Limb (tissue), 2 donors: ENCODE measurements at regions not wholly inside any gene's neighbourhood (a gene's known extent, or its start where the extent isn't known, plus 50 kb on each side); places are given as distances from the start of the nearest gene placed in this dataset.

Source experiments
- DNase-seq, 2 donors: peaks; one replicate each; pipeline ENCODE4 v3.0.0-alpha.2; 2016; ENCODE audit errors: extremely low spot score in 2 of 2

DNA sequence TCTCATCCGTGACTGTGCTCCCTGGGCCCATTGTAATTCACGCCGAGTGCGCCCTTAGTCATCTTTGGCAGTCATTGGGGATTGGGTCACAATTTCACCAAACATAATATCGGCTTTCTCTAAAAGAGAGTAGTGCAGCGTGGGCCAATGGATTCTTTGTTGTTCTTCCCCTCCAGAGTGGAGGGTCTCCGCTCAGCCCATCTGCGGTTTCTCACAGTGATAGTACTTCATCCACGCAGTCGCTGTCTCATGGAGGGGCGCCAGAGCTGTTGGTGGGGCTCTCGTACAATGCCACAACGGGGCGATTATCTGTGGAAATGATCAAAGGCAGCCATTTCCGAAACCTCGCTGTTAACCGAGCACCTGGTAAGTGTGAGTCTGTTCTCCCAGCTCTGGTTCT lies 321.8 kb downstream of the SNAPC1 start:
- DNase-seq: no peak

DNA sequence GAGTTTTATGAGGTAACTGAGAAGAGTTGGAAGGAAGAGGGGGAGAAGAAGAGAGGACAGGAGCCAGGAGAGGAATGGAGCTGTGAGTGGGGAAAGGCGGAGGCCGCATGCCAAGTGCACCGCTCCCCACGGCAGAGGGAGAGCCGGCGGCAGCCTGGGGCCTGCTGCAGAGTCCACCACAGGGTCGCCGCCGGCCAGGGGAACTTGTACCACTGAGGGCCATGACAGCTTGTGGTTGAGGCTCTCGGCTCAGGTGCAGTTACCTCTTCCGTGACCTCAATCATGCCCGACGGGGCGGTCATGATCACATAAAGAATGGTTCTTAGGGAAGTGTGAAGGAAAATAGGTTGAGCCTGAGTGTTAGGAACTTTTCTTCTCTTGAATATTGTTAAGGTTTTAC lies 325.0 kb downstream of the SNAPC1 start:
- DNase-seq: no peak

GRCh38 chr14:62093736-62094135 lies 331.5 kb downstream of the SNAPC1 start:
- no peak for DNase-seq

- DNase-seq: no peak
Observed at GRCh38 chr14:62097072-62097471, 334.9 kb downstream of the SNAPC1 start.

DNA sequence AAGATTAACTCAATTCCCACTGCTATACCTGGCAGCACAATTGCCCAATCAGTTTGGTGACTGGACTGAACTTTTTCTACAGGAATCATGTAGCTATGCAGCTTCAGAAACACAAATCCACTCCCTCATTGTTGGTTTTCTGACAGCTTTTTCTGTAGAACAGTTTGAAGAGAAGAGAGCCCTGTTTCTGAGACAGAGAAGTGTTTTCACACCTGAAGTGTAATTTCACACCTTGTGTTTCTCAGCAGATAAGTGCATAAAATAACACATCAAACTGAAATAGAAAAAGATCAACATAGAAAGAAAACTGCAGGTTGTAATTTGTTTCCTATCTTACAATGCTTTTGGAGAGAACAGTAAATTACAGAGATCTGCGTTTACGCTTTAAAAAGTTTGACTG lies 335.6 kb downstream of the SNAPC1 start:
- DNase-seq: no peak

DNA sequence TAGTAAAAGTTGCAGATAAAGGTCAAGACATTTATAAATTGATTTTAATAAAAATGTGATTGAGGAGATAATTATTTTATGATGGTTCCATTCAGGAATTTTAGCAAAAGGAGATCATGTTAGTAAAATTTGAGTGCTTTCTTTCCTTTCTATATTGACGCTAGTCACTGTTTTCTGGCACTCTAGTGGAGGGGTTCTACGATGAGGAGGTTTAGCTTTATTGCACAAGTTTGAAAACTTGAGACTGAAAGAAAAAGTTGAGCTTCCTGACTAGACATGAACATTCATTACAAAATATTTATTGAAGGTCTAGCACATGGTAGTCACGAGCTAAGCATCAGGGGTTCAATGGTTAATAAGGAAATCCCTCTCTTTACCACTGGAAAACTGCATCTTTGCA lies 336.1 kb downstream of the SNAPC1 start:
- DNase-seq: no peak

GRCh38 chr14:62099091-62099490 lies 336.9 kb downstream of the SNAPC1 start:
- no peak for DNase-seq

GRCh38 chr14:62101189-62101588 lies 339.0 kb downstream of the SNAPC1 start:
- DNase-seq: no peak

GRCh38 chr14:62101673-62102348 lies 339.6 kb downstream of the SNAPC1 start:
- no peak for DNase-seq

DNA sequence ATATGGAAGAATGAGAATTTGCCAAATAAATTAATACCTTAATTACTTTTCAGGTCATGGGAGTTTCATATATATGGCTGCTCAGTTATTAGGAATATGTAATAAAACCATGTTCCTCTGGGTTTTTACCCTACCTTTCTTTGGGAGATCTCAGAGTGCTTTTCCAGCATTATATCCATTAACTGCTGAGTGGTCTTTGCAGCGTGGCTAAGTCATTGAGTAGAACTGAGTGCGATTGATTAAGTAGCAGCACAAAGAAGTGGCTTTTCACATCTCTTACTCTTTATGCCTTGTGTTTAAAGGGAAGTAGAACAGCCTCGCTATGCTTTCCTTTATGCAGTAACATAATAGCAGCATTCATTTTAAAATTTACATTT lies 340.1 kb downstream of the SNAPC1 start:
- no peak for DNase-seq

DNA sequence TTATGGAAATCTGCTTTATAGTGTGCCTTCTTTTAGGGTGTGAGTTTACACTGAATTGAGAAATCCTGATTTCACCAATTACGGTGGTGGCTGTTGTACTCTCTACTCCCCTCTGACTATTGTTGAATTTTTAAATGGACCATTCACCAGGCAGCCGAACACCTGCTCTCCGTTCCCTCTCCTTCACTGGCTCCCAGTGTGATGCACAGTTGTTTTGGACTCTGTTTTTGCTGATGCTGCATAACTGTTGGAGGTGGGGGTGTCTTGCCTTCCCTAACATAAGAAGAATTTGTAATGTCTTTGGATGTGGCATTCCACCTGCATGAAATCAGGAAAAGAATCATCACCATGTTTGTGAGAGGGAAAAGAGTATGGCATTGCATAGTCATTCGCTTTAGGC lies 341.2 kb downstream of the SNAPC1 start:
- DNase-seq: no peak

DNA sequence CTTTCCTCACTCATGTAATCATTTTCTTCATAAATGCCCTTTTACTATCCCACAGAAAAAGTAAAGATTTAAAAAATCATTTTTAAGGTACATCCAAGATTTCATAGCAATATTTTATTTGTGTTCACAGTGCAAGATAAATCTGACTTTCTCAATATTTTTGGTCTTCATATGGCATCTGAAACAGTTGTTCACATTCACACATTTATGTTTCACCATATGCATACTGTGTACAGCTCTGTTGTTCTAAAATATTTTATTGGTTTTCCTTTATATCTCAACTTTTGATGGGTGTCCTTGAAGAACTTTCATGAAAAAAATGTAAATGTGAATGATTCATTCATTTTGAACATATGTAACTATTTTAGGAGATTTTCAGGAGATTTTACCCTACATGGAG lies 348.7 kb downstream of the SNAPC1 start:
- DNase-seq: no peak

- peak; percentile 92 to 93 for DNase-seq
Observed at GRCh38 chr14:62117010-62117750, 355.0 kb downstream of the SNAPC1 start.

- DNase-seq: no peak
Observed at GRCh38 chr14:62117751-62118105, 355.5 kb downstream of the SNAPC1 start.

DNA sequence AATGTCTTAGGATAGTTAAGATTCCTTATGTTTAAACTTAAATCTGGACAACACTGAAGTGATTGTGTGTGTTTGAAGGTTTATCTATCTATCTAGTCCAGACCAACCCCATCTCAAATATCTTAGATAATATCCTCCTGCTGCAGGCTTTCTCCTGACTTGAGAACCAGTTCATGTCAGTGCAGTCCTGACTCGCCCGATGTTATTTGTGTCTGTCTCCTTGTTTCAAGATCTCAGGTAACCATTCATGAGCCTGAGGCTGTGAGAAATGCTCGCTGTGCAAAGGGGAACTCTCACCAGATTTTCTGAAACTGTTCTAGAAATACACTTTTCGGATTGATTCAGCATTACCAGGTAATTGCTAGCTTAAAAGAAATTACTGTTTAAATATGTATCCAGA lies 356.2 kb downstream of the SNAPC1 start:
- DNase-seq: no peak

- DNase-seq: no peak
Observed at GRCh38 chr14:62118871-62119270, 356.7 kb downstream of the SNAPC1 start.

DNA sequence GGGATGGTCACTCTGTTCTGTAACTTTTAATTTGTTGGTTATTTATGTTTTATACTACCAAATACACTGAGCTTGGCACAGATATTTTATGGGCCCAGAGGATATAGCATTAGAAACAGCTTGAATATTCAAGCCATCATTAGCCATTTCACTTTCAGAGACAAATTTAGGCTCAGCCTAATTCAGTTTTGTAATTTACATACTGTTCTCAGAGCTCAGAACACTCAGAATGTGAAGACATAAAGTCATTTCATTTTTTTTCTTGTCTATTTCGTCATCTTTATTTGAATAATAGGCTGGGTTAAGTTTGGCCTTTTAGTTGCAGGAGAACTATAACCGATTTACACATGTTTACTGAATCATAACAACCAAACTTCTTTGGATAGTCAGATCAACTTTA lies 361.7 kb downstream of the SNAPC1 start:
- DNase-seq: no peak

DNA sequence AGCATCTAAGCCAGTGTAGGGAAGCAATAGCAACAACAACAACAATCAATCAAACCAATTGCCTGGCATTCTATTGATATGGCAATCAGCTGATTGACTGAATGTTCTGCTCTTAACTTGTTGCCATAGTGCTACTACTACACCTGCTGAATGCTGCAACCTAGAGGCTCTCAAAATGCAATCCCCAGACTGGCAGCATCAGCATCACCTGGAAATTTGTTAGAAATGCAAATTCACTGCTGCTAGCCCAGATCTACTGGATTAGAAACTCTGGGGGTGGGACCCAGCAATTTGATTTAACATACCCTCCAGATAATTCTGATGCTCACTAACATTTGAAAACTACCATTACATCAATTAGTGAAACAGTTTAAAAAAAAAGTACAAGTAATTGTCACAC lies 363.6 kb downstream of the SNAPC1 start:
- DNase-seq: no peak

- DNase-seq: peak in 1 of 2 donors; percentile 76
Observed at GRCh38 chr14:62126879-62127478, 364.8 kb downstream of the SNAPC1 start.

GRCh38 chr14:62130441-62130840 lies 368.2 kb downstream of the SNAPC1 start:
- DNase-seq: no peak

GRCh38 chr14:62133776-62134550 lies 371.7 kb downstream of the SNAPC1 start:
- no peak for DNase-seq

DNA sequence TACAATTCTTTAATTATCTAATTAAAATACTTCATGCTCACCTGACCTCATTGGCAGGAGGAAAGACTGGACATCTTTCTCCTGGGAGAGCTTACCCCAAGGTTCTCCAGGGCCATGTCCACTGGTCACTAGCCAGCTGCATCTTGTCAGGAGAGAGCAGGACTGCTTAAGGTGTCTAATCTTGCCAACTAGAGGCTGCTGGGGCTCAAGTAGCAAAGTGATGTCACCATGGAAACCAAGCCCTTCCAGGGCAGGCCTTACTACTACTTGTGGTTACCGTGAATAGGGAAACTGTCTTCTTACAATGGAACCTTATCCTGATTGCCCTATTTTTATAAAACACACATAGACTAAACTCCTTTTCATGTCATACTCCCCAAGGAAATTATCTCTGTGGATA lies 376.4 kb downstream of the SNAPC1 start:
- no peak for DNase-seq
